ENCODE measurements at regions not wholly inside any gene's neighbourhood (a gene's known extent, or its start where the extent isn't known, plus 50 kb on each side); places are given as distances from the start of the nearest gene placed in this dataset.
"Not testable (repeated sequence)": the region's sequence is repeated elsewhere in the genome, so short reads cannot be mapped to it uniquely, and the experiment has no call there.

- DNase-seq (ENCODE audit: low spot score): no peak
Measured at GRCh38 chr2:4139316-4139715, 435.9 kb downstream of the DCDC2C start.

GRCh38 chr2:4139731-4140130, 436.4 kb downstream of the DCDC2C start:
- DNase-seq (ENCODE audit: low spot score): no peak

- DNase-seq (ENCODE audit: low spot score): no peak
Measured at GRCh38 chr2:4140281-4140970, 437.1 kb downstream of the DCDC2C start.

- no peak for DNase-seq (ENCODE audit: low spot score)
Measured at GRCh38 chr2:4144731-4145130, 441.4 kb downstream of the DCDC2C start.

GRCh38 chr2:4151521-4151920, 448.1 kb downstream of the DCDC2C start:
- no peak for DNase-seq (ENCODE audit: low spot score)

GRCh38 chr2:4152051-4152450, 448.7 kb downstream of the DCDC2C start:
- DNase-seq (ENCODE audit: low spot score): no peak

- no peak for DNase-seq (ENCODE audit: low spot score)
Measured at GRCh38 chr2:4168834-4169233, 465.5 kb downstream of the DCDC2C start.

- DNase-seq (ENCODE audit: low spot score): no peak
Measured at GRCh38 chr2:4174796-4175195, 471.4 kb downstream of the DCDC2C start.

GRCh38 chr2:4175343-4175742, 472.0 kb downstream of the DCDC2C start:
- DNase-seq (ENCODE audit: low spot score): no peak

GRCh38 chr2:4180631-4181030, 477.3 kb downstream of the DCDC2C start:
- no peak for DNase-seq (ENCODE audit: low spot score)

- DNase-seq (ENCODE audit: low spot score): no peak
Measured at GRCh38 chr2:4181062-4181461, 477.7 kb downstream of the DCDC2C start.

GRCh38 chr2:4188561-4188960, 485.2 kb downstream of the DCDC2C start:
- DNase-seq (ENCODE audit: low spot score): no peak

- DNase-seq (ENCODE audit: low spot score): no peak
Measured at GRCh38 chr2:4190548-4190947, 487.2 kb downstream of the DCDC2C start.

- DNase-seq (ENCODE audit: low spot score): no peak
Measured at GRCh38 chr2:4192119-4192518, 488.7 kb downstream of the DCDC2C start.

GRCh38 chr2:4214444-4215205, 511.2 kb downstream of the DCDC2C start:
- DNase-seq (ENCODE audit: low spot score): no peak

GRCh38 chr2:4217737-4218136, 514.4 kb downstream of the DCDC2C start:
- DNase-seq (ENCODE audit: low spot score): no peak

GRCh38 chr2:4219101-4219500, 515.7 kb downstream of the DCDC2C start:
- DNase-seq (ENCODE audit: low spot score): no peak

GRCh38 chr2:4219571-4219970, 516.2 kb downstream of the DCDC2C start:
- DNase-seq (ENCODE audit: low spot score): no peak

- no peak for DNase-seq (ENCODE audit: low spot score)
Measured at GRCh38 chr2:4221434-4221833, 518.1 kb downstream of the DCDC2C start.

- no peak for DNase-seq (ENCODE audit: low spot score)
Measured at GRCh38 chr2:4221845-4222244, 518.5 kb downstream of the DCDC2C start.

GRCh38 chr2:4244422-4244821, 541.0 kb downstream of the DCDC2C start:
- not testable (repeated sequence) for DNase-seq (ENCODE audit: low spot score)

- no peak for DNase-seq (ENCODE audit: low spot score)
Measured at GRCh38 chr2:4246364-4247131, 543.2 kb downstream of the DCDC2C start.

GRCh38 chr2:4247791-4248190, 544.4 kb downstream of the DCDC2C start:
- no peak for DNase-seq (ENCODE audit: low spot score)
